ELF-1 (cell line): ENCODE measurements at regions not wholly inside any gene's neighbourhood (a gene's known extent, or its start where the extent isn't known, plus 50 kb on each side); places are given as distances from the start of the nearest gene placed in this dataset.

Experiments used
- DNase-seq: peaks from one replicate; pipeline ENCODE4 v3.0.0-alpha.2; 2016; ENCODE audit warnings: low read depth, low spot score

- DNase-seq: no peak
Observed at GRCh38 chr10:36178616-36179015, 536.5 kb upstream of the FZD8 start.

GRCh38 chr10:36177071-36177470 is 535.0 kb upstream of the FZD8 start:
- no peak for DNase-seq

- no peak for DNase-seq
Observed at GRCh38 chr10:36175954-36176353, 533.9 kb upstream of the FZD8 start.

GRCh38 chr10:36173364-36173763 is 531.3 kb upstream of the FZD8 start:
- DNase-seq: no peak

GRCh38 chr10:36171953-36172940 is 530.2 kb upstream of the FZD8 start:
- DNase-seq: no peak

GRCh38 chr10:36171556-36171952 is 529.5 kb upstream of the FZD8 start:
- no peak for DNase-seq

GRCh38 chr10:36170943-36171501 is 528.9 kb upstream of the FZD8 start:
- DNase-seq: no peak

GRCh38 chr10:36170142-36170719 is 528.1 kb upstream of the FZD8 start:
- no peak for DNase-seq

GRCh38 chr10:36168777-36169176 is 526.7 kb upstream of the FZD8 start:
- DNase-seq: no peak

- no peak for DNase-seq
Observed at GRCh38 chr10:36164556-36165504, 522.7 kb upstream of the FZD8 start.

GRCh38 chr10:36163827-36164226 is 521.7 kb upstream of the FZD8 start:
- DNase-seq: no peak

GRCh38 chr10:36157486-36157885 is 515.4 kb upstream of the FZD8 start:
- no peak for DNase-seq

- DNase-seq: no peak
Observed at GRCh38 chr10:36148207-36148606, 506.1 kb upstream of the FZD8 start.

- no peak for DNase-seq
Observed at GRCh38 chr10:36147529-36147928, 505.4 kb upstream of the FZD8 start.

- no peak for DNase-seq
Observed at GRCh38 chr10:36141856-36142560, 499.9 kb upstream of the FZD8 start.

- DNase-seq: no peak
Observed at GRCh38 chr10:36129051-36129450, 487.0 kb upstream of the FZD8 start.

GRCh38 chr10:36126076-36126475 is 484.0 kb upstream of the FZD8 start:
- no peak for DNase-seq

GRCh38 chr10:36119455-36119854 is 477.4 kb upstream of the FZD8 start:
- DNase-seq: no peak

GRCh38 chr10:36118314-36118713 is 476.2 kb upstream of the FZD8 start:
- DNase-seq: no peak

- DNase-seq: no peak
Observed at GRCh38 chr10:36117890-36118289, 475.8 kb upstream of the FZD8 start.

GRCh38 chr10:36117231-36117630 is 475.1 kb upstream of the FZD8 start:
- no peak for DNase-seq
